ENCODE measurements at regions not wholly inside any gene's neighbourhood (a gene's known extent, or its start where the extent isn't known, plus 50 kb on each side); places are given as distances from the start of the nearest gene placed in this dataset.

DNA sequence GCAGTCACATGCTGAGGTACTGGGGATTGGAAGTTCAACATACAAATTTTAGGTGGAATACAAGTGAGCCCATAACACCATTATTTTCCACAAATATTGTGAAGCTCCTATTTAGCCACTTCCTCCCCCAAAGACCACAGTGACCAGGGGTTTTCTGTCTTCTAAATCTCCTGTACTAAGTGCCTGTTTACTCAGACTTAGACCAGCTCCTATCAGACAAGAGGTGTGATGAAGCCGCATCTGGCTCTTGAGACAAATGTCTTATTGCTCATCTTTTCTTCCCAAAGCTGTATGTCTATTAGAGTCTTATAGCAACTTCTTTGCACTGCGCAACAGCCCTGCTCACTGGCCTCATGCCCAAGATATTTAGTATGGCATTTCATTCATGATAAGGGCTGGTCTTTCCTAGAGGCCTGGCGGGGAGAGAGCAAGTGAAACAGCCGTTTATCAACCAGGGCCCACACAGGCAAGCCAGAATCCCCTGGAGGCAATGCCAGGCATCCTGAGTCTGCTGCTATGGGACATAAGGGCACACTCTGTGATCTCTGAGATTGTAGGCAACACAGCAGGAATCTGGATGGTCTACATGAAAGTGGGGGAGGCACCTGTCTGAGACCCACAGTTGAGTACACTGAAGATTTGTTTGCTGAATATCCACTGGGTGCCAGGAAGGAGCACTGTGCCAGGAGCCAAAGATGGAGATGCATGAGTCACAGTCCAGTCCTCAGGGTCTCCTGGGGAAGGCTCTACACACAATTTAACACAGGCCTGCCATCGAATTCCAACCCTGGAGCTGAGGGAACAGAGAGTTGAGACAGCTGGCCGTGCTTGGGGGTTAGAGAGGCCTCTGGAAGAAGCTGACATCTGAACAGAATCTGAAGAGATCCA is 78.5 kb upstream of the NCAM1 start:
- DNase-seq = peak; percentile 4

DNA sequence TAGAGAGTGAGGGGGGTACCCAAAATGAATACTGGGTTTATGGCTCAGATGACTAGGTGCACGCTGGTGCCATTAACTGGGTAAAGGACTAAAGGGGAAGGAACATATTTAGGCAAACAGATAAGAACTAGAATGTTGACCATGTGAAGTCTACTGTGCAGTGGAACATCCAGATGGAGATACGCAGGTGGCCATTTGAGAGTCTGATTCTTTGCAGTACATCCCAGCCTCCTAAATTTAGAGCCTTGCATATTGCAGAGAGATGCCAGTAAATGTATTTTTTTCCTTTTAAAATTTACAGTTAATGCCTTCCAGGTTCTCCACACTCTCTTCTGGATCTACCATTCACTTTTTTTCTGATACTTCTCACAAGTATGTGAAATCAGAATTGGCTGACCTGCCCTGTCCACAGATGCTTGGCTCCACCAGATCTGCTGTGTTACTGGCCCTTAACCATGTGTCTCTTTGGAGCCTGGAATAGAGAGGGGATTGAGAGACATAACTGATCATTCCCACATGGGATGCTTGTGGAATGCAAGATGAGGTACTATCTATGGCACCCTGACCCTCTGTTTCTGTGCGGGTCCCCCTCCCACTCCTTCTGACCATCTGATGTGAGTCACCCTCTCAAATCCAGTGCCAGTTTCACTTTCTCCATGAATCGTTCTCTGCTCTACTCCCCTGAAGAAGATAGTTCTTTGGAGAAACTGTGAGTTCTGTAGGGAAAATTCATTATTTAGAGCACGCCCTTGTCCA is 77.0 kb upstream of the NCAM1 start:
- no peak for DNase-seq

DNA sequence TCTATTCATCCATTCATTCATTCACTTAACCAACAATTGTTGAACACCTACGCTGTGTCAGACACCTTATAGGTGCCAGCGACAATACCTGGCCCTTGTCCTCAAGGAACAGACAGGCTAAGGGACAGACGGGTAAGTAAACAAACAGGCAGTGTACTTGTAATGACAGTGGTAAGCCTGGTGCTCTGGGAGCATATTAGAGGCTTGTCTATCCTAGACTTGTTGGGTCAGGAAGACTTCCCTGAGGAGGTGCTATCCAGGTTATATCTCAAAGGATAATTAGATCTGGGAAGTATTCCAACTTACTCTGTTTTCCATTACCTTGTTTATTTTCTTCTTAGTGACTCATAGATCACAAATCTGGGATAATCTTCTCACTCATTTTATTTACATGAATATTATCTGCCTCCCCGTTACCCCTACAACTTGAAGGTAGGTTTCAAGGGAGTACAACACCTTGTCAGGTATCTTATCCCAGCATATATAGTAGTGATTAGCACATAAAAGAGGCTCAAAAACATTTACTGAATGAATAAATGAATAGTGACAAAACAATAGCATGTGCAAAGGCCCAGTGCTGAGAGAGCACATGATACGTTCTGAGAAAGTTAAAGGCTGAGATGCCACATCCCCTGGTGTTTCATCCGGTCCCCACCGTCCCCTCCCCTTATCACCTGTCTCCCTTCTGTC is 75.3 kb upstream of the NCAM1 start:
- no peak for DNase-seq

DNA sequence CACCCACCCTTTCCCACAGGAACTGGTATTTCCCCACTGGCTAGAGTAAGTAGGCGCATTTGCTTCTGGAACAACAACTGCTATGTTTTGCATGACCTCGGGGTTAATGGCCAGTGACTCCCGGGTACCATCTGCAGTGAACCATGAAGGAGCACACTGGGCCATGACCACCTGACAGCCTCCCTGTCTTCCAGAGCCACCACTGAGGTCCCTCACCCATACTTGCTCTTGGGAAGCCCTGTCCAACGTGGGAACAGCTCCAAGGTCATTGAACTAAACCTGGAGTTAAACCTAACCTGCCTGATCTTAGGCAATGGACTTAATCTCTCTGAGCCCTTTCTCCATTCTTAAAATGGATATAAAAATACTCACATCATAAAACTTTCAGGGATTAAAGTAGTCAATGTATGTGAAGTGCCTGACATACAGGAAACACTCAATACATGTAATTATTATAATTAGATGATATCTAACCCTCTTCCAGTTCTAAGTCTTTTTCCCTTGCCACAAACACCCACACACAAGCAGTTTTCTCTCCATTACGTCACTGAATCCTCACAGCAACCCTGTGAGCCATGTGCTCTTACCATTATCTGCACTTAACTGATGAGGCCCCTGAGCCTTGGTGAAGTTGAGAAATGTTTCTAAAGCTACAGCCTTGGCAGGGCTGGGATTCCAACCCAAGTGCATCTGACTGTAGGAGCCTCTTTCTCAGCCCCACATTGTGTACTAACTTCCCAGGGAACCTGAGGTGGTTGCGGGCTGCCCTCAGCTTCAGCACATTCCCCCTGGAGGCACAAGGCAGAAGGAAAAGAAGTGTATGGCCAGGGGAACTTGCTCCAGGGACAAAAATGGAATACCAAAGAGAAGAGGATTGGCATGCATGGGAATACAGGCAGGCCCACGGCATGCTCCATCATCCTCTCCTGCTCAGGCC is 74.5 kb upstream of the NCAM1 start:
- no peak for DNase-seq

DNA sequence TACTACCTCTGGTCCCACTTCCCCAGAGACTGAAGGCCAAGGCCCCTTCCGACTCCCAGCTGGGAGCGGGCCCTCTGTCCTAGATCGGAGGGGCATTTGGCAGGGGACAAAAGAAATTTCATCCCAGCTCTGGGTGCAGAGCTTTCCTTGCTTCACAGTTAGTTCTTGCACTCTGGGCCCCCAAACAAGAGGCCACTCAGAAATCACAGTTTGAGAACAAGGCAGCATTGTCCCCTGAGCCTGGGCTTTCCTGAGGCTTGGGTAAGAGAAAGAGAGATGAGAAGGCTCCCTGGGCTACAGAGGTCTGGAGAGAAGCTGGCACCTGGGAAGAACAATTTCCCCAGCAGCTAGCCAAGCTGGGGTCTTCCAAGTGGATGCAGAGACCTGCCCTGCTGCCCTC is 71.8 kb upstream of the NCAM1 start:
- DNase-seq = no peak

DNA sequence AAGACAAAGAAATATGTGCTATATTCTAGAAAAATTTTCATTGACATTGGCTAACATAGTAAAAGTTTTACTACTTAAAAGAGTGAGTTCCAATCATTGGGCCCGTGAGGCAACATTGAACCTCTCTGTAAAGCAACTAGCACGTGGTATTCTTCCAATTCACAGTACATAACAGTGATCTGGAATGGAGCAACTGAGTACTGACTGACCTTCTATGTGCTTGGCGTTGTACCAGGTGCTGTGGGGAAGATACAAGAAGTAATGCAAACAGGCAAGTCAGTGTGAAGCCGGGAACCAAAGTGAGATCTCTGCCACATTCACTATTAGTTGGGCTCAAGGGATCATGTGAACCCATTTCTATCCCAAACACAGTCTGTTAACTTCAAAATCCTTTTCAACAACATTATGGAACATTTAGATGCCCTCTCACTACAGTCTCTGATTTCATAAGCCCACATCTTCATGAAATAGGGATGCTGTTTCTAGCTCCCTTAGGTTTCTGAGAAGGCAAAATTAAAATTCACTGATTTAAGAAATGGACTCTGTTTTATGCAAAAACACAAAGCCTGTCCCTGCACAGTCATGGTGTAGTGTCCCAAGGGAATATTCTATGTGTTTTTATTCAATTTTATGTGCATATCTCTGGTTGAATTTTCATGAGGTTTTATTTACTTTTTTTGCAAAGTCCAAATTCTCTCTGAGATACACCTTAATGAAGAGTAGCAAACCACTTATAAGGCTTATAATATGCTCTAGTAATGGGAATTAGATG is 61.8 kb upstream of the NCAM1 start:
- no peak for DNase-seq

DNA sequence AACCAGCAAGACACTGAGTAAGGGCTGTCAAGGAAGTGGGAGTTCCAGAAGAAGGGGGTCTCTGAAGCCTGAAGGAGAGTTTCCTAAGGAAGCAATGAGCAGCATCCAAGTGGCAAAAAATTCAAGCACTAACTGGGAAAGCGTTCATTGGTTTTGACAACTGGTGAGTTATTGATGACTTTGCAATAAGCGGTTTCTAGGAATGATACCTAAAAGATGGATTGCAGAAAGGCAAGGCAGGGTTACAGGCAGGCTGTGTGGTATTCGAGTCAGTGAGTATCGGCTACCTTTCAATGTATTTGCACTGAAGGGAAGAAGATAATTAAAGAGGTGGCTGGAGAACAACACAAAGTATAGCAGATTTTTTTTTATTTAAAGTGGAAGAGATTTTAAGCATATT is 59.3 kb upstream of the NCAM1 start:
- DNase-seq = no peak

DNA sequence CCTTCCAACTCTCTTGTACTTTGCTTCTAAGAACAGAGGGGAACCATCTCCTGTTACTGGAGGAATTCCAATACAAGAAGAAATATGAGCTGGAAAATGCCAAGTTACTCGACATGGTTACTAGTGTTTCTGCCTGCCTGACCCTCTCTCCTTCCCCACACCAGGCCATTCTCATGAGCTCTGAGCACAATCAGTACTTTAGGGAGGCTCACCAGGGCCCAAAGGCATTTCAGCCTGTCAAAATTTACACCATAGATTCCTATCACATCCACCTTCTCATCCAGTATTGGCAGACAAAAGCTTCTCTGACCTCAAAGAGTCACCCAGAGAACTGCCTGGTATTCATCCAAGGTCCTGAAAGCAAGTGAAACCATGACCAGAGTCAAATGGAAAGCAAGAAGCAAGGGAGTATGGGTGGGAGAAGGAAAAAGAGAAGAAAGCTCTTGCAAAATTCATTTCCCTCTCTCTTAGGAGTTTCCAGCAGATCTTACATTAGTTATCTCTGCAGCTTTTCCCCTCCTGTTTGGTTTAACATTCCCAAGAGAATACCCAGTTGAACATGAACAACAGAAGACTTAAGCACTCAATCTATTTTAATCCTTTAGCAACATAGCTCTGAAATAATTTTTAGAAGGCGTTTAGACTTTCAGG is 58.7 kb upstream of the NCAM1 start:
- no peak for DNase-seq

DNA sequence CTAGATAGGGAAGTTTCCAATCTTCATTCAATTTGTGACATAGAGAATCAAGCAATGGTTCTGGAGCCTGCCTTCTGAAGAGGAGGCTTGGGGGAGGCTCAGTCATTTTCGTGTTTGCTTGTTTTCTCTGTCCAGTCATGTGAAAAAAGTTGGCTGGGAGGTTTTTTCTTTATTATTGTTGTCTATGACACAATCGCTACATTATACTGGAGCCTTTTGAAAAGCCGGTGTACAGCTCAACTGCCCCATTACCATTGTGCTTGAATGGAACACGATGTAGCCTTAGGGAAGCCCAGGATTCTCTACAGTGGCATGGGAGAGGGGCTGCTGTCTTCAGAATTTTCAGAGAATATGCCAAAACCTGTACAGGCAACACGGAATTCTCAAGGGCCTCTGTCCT is 57.9 kb upstream of the NCAM1 start:
- no peak for DNase-seq

DNA sequence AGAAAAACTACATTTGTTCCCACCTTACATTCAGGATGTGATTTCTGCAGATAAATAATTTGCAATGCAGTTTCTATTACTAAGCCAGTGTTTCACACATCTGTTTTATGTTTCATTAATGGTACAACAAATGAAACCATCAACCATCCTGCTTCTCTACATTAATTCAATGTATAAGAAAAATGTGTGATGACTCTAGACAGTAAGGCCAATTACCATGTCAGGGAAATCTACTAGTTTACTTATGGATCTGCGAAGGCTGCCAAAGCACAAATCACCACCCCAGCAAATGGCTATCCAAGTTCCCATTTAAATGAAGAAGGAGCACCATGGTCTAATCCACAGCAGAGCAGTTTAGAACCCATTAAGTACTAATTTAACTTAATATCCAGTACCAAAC is 50.1 kb upstream of the NCAM1 start:
- DNase-seq = no peak
